SKM-1 (cell line): ENCODE measurements at regions not wholly inside any gene's neighbourhood (a gene's known extent, or its start where the extent isn't known, plus 50 kb on each side); places are given as distances from the start of the nearest gene placed in this dataset.

Experiments used
- DNase-seq: peaks from one replicate; lab custom pipeline; 2025; ENCODE audit not compliant: unreplicated experiment; lab: John Stamatoyannopoulos, UW

GRCh38 chr11:42025121-42025803 lies 565.8 kb upstream of the LRRC4C start:
- DNase-seq = no peak

GRCh38 chr11:42034826-42035225 lies 575.4 kb upstream of the LRRC4C start:
- no peak for DNase-seq

- no peak for DNase-seq
These were observed 576.7 kb upstream of the LRRC4C start for GRCh38 chr11:42036201-42036600.

- DNase-seq = no peak
These were observed 583.9 kb upstream of the LRRC4C start for GRCh38 chr11:42043312-42043711.

- DNase-seq = no peak
These were observed 588.4 kb upstream of the LRRC4C start for GRCh38 chr11:42047637-42048555.

GRCh38 chr11:42049186-42049585 lies 589.7 kb upstream of the LRRC4C start:
- DNase-seq = no peak

- no peak for DNase-seq
These were observed 590.2 kb upstream of the LRRC4C start for GRCh38 chr11:42049650-42050049.

- no peak for DNase-seq
These were observed 595.0 kb upstream of the LRRC4C start for GRCh38 chr11:42054351-42054900.

GRCh38 chr11:42055606-42056005 lies 596.2 kb upstream of the LRRC4C start:
- no peak for DNase-seq

GRCh38 chr11:42058794-42059193 lies 599.3 kb upstream of the LRRC4C start:
- DNase-seq = no peak

- no peak for DNase-seq
These were observed 605.7 kb upstream of the LRRC4C start for GRCh38 chr11:42065199-42065598.

GRCh38 chr11:42066113-42066512 lies 606.7 kb upstream of the LRRC4C start:
- DNase-seq = no peak

- no peak for DNase-seq
These were observed 614.9 kb upstream of the LRRC4C start for GRCh38 chr11:42074306-42074705.

- DNase-seq = no peak
These were observed 615.7 kb upstream of the LRRC4C start for GRCh38 chr11:42075180-42075579.

GRCh38 chr11:42077794-42078193 lies 618.3 kb upstream of the LRRC4C start:
- no peak for DNase-seq

- peak; percentile 94 for DNase-seq
These were observed 626.3 kb upstream of the LRRC4C start for GRCh38 chr11:42085736-42086135.

- no peak for DNase-seq
These were observed 634.1 kb upstream of the LRRC4C start for GRCh38 chr11:42093541-42093940.

- no peak for DNase-seq
These were observed 638.6 kb upstream of the LRRC4C start for GRCh38 chr11:42098075-42098474.

GRCh38 chr11:42112866-42113265 lies 653.4 kb upstream of the LRRC4C start:
- DNase-seq = no peak

- no peak for DNase-seq
These were observed 655.5 kb upstream of the LRRC4C start for GRCh38 chr11:42114927-42115326.

GRCh38 chr11:42138454-42138853 lies 679.0 kb upstream of the LRRC4C start:
- no peak for DNase-seq

GRCh38 chr11:42145311-42145710 lies 685.9 kb upstream of the LRRC4C start:
- no peak for DNase-seq
